ENCODE measurements at regions not wholly inside any gene's neighbourhood (a gene's known extent, or its start where the extent isn't known, plus 50 kb on each side); places are given as distances from the start of the nearest gene placed in this dataset.

DNA sequence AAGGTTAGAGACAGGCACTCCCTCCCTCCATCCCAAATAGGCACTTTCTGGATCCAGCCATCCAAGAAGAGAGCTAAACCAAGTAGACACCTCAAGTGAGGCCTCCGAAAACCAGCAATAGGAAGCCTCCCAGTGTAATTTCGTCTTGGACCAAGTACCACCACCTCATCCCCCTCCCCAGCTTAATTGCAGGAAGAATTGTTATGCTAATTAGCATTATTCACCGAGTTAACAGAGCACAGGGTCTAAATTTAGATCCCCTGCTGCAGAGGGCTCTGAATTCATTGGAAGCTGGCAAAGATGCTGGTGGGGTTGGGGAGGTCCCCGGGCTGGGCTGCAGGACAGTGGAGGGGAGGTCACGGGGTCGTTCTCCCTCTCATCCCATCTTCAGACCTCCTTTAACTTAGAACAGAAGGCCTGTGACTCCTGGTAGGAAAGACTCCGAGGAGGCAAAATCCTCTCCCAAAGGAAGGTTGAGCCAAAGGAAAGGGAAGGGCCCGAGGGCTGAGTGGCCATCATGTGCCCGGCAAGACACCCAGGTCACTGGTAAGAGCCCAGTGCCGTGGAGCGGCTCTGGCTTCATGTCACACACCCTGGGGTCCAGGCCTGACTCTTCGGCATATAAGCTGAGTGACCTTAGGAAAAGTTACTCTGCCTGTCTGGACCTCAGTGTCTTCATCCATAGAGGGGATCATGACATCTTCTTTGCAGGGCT lies 209.2 kb upstream of the GRIK3 start:
- no peak for DNase-seq

DNA sequence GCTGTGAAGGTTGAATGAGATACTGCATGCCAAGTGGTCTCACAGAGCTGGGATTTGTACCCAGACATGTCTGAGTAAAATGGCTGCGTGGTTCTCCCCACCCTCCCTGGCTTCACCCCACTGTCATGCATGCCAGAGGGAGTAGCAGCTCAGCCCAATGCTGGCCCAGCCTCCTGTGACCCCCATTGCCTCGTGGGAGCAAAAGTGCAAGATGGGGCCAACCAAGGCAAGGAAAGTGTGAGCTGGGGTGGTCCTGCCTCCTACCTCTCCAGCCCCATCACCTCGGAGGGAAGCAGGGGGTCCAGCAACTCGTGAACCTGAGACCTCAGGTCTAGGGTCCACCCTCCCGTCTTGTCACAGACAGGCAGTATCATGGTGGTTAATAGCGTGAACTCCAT lies 209.8 kb upstream of the GRIK3 start:
- DNase-seq, result no peak

DNA sequence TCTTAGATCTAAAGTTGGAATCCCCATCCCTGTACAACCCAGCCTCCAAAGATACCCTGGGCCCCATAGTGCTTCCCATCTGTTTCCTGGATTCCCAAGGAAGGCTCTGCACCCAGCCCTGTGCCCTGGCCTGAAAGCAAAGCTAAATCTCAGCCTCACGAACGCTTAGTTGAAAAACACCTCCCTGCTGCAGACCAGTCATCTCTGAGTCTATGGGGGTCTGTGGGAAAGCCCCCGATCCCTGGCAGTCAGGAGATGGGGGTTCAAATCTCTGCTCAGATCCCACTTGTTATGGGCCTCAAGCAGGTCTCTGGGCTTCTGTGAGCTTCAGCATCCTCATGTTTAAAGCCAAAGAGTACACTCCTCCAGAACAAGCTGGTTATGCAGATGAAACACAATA lies 210.5 kb upstream of the GRIK3 start:
- no peak for DNase-seq

DNA sequence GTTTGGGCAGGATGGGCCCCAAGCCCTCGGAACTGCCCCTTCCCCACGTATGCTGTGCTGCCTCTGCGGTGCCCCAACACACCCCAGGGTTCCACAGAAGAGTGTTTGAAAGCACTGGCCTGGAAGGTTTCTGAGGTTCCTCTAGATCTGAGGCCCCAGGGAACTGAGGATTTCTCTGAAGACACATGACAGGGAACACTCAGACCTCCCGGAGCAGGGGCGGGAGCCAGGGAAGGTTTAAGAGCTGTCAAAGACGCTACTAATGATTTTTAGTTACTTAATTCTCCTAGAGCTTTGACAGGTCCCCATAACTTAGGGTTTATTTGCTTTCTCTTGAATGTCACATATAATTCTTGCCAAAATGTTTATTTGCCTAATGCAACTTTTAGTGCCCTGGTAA lies 212.3 kb upstream of the GRIK3 start:
- no peak for DNase-seq

DNA sequence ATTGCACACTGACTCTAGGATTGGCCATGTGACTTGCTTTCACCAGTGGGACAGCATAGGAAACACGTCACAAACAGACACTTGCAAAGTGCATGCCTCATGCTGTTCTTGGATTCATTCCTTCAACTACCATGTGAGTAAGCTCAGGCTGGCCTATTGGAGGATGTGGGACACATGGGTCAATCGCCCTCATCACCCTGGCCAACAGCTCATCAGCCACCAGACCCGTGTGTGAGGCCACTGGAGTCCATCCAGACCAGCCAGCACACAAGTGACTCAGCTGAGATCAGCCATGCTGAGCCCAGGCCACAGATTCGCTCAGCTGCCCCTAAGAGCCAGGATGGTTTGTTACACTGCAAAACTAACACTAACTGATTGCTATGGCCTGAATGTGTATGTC lies 216.1 kb upstream of the GRIK3 start:
- DNase-seq, result no peak

DNA sequence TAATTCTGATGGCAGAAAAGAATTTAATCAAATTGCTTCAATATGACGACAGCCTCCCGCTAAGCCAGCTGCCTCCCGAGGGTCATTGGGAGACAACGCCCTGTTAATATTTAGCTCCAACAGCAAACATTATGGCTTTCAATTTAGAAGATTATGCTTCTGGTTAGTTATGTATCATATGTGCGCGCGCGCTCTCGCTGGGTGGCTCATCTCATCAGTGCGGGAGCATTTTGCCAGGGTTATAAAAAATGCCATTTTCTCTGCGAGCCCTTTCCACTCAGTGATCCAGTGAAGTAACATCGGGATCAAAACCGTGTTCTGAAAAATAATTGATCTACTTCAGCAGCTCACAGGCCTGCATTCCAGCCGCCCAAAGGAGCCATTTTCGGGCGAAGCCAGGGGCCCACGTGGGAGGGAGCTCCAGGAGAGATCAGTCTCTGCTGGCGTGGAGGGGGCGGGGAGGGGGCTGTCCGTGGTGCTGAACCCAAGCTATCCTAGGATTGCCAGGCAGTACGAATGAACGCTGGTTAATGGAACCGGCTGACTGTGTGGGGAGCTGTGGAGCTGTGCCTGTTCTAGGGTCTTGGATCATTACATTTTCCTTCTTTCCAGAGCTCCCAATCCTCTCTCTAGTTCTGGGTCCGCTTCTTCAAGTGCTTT lies 219.1 kb upstream of the ZC3H12A start:
- no peak for DNase-seq

DNA sequence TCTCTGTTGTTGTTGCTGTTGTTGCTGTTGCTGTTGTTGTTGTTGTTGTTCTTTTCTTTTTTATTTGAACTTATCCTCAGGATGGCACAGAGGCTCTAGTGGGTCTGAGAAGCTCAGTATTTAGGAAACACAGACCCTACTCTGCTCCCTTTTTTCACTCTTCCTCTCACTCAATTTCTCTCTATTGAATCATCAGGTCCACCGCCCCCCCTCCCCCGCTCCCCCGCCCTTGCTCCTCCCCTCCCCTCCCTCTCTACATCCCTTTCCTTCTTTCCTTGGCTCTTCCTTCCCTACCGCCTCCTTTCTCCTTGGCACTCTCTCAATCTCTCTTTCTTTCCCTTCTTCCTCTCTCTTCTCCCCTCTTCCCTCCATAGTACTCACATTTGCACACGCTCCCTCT lies 218.5 kb upstream of the ZC3H12A start:
- DNase-seq, result no peak

DNA sequence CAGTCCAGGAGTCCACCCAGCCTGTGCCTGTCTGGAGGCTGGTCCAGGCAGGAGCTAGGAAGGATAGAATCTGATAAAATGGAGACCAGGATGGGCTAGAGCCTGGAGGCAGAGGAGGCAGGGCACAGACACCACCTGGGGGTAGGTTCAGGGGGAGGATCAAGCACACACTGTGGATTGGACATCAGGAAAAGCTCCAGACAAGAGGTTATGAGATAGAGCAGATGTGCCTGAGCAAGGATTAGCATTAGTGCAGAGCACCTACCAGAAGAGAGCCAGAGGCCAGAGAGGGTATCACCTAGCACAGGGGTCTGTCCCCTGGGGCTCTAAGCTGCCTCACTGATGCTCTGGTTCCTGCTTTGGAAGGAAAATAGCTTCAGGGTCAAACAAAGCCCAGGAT lies 216.7 kb upstream of the ZC3H12A start:
- no peak for DNase-seq

DNA sequence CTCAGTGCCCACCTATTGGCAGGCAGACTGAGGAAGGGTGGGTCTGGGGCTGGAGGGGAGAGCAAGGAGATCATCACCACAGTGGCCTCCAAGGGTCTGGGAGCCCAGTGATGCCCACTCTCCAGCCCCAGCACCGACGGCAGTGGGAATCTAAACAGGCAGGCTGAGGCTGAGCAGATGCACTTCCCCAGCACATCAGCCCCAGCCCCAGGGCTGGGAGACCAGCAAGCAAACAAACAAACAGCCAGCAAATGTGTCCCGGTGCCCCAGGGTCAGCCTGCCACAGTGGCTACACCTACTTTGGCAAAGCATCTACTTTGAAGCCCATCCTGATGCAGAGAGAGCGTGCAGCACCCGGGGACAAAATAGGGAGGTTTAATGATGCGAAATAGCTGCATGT lies 216.3 kb upstream of the ZC3H12A start:
- DNase-seq, result no peak

DNA sequence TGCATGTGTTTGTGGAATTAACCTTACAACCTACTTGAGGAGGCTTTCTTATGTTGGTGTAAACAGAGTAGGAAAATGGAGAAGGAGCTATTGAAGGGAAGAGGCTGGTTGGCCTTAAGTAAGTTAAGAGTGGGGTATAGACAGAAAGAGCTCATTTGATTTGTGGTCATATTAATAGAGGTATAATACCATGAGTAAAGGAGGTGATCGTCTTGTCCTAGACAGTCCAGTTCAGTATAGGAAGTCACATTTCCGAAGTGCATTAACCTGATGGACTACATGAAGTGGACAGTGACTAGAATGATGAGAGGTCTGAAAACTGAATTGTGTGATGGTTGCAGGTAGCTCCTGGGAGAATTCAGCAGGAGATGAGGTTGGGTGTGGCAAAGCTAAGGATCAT lies 215.4 kb upstream of the ZC3H12A start:
- DNase-seq, result no peak

DNA sequence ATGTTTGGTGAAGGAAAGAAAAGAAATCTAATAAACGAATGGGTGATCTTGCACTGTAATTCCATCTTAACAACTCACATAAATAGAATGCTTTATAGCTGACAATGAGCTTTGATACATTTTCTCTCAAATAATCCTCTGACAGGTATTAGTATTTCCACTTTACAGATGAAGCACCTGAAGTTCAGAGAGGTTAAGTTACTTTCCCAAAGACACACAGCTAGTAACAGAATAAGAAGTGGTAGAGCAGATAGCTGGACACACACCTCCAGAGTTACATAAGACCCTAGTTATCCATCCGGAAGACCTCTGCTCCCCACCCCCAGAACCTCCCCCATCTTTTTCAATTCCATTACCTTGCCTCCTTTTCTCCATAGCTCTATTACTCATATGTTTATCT lies 213.3 kb upstream of the ZC3H12A start:
- DNase-seq, result no peak

DNA sequence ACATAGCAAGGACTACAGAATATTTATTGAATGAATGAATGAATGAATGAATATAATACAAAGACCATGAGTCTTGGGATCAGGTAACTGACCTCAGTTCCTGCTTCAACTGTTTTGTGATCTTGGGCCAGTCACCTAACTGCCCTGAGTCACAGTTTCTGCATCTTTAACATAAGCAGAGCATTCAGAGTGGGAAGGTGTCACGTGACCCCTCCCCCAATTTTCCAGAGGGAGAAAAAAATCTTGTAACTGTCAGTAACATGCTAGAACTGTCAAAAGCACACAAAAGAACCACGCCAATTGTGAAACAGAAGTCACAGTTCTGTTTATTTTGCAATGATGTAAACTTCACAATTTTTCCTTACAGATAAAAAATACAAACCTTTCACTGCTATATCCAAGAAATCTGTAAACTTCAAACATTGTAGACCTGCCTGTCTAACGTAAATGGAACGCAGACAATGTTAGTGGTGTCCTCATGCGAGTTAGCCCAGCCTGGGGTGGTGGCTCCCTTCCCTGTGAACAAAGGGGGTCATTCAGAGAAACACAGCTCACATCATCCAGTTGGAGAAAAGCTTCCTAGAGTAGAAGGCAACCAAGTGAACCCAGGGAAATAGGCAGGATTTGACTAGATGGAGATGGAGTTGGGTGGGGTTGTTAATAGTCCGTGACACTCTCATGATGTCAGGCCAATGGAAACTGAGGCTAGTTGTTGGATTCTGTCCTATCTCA lies 211.8 kb upstream of the ZC3H12A start:
- no peak for DNase-seq

DNA sequence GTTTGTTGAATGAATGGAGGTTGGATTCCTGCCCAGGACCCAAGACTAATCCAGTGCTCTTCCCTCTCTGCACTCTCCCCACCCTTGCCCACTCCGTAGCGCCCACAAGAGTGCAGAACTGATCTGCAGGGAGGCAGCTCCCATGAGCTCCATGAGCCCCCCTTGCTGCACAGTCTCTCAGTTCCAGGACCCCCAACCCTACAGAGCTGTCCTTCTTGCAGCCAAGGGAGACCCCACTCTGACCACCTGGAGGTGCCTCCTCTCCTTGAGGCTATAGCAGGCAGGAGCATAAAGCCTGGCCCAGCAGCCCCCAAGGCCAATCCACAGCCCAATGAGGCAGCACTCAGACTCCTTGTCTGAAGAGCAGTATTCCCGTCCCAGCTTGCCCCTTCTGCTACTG lies 209.2 kb upstream of the ZC3H12A start:
- DNase-seq, result no peak

DNA sequence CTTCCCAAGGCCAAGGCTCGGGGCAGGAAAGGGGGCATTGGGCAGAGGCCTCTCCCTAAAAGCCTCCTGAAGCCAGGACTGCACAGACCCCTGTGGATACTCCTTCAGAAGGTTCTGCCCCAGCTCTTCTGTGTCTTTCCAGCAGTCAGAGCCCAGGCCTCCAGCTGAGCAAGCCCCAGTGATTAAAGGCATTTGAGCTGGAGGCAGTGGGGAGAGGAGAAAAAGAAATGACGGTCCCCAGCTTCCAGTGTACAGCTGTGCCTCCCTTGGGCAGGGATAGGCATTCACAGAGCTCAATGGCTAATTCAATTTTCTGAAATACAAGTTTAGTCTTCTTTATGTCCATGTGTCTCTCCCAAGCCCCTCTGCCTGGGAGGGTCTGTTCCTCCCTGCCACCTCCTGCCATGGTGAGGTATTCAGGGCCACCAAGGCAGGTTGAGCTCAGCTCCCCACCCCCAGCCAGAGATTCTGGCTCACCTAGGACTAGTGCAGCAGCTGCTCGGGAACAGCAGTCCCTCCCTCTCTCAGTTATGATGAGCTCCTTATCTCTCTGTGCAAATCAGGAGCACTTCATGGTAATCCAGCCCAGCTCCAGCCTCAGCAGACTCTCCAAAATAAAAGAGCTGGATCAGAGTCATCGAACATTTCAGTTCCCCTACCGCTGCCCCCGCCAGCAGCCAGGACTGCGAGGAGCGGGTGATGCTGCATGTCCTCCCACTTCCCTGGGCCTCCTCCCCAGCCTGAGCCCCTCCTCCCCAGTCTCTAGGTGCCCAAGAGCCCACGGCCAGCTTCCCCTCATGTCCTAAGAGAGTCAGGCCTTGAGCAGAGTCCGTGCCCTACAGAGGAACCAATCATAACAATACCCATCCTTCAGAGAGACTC lies 208.4 kb upstream of the ZC3H12A start:
- DNase-seq, result no peak

DNA sequence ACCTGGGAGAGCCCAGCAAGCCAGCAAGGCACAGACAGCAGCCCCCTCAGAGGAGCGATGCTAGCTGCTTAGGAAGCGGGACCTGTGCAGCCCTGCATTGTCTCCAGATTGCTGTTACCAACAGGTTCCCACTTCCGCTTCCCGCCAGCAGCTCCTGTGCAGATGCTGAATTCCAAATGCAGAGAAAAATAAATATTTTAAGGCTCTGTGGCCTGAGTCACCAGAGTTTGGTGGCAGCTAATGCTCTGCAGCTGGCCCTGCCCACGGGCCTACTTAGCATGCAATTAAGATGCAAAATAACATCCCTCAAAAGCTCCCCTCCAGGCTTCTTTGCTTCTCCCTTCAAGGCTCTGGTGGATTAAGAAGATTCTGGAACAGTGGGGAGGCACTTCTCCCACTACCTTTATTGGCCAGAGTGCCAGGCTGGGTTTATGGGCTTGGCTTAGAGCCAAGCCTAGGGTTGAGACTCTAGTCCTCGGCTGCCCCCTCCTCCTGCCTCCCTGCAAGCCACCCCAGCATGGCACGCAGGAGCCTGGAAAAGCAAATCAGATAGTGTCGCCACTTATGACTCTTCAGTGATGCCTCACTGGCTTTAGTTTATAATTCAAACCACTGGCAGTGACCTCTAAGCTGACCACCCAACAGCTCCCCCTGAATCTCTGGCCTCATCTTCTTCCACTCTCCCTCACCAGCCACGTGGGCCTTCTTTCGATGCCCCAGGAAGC lies 207.1 kb upstream of the ZC3H12A start:
- no peak for DNase-seq

DNA sequence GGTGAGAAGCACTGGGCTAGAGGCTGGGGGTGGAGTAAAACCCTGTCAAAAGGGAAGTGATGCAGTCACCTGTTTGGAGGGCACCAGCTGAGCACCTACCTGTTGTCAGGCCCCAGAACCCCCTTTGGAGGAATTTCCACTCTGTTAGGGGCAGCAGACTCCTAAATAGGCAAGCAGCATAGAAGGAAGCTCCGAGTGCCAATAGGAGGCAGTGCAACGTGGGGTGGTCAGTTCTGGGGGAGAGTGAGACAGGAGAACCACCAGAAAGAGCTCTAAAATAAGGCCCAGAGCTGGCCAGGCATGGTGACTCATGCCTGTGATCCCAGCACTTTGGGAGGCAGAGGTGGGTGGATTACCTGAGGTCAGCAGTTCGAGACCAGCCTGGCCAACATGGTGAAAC lies 203.7 kb upstream of the ZC3H12A start:
- no peak for DNase-seq

DNA sequence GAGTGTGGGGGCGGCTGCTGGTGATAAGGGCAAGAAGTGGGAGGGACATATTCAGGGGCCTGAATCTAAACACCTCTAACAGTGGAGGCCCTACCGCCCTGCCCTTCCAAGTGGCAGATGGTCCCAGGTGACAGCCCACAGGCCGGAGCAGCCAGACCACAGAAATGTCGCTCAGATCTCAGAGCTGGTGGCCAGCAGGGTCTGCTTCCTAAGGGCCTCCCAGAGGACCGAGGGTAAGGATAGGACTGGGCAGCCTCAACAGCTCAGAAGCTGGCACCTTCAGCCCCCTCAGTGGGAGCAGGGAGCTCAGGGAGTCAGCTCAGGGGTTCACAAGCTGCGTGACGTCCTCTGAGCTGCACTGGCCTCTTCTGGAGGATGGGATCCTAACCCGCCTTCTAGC lies 201.8 kb upstream of the ZC3H12A start:
- DNase-seq, result no peak

DNA sequence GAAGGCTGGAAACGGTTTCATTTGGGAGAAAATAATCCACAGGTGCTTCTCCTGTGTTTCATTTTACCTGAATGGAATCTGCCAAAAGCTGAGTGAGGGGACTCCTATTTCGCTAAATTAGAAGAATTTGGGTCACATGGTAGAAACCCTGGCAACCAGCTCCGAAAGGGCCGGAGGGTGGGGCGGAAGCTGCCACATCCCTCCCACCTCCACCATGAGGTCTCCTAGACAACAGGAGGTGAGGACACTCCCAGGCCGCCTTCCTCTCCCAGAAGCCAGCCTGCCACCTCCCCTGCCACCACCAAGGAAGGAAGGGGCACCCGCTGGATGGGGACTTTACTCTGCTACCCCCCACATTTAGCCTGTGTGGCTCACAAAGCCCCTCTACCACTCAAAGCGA lies 199.9 kb upstream of the ZC3H12A start:
- no peak for DNase-seq

DNA sequence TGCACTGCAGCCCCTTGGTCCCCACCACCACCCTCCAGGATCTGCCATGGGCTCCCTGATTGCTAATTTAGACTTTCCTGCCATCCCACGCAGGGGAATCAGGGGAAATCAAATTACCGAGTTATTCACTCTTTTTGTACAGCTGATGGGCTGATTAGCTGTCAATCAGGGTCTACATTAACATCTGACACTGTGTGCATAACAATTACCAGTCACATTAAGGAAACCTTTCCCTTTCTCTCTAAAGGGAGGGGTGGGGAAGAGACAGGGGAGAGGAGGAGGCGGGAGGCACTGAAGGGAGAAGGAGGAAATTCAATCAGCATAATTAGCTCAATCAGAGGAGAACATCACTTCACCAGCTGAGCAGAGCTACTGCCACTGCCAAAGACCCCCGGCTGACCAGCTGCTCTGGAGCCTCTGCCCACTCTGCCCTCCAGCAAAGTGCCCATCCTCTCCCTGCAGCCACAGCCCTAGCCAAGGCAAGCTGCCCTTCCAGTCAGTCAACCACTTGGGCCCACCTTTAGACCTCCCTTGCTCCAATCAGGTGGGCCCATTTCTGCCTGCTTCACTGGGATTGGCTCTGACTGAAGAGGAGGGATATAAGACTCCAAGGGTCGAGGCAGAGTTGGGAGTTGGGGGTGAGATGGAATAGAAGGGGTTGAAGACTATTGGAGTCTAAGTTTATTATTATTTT lies 199.3 kb upstream of the ZC3H12A start:
- no peak for DNase-seq

DNA sequence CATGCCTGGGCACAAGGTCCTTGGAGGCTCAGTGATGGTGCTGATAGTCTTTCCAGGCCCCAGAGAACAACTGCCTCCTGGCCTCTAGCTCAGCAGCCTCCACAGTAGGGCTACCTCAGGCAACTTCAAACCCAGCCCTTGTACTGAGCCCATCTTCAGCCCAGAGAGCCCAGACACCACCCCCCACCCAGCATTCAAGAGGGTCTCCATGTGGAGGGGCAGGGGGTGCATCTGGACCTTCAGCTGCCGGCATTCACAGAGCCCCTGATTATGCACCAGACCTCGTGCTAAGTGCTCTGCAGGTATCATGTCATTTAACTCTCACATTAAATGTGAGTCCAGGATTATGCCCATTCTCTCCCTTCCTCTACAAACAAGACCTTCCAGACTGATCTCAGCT lies 197.0 kb upstream of the ZC3H12A start:
- no peak for DNase-seq

DNA sequence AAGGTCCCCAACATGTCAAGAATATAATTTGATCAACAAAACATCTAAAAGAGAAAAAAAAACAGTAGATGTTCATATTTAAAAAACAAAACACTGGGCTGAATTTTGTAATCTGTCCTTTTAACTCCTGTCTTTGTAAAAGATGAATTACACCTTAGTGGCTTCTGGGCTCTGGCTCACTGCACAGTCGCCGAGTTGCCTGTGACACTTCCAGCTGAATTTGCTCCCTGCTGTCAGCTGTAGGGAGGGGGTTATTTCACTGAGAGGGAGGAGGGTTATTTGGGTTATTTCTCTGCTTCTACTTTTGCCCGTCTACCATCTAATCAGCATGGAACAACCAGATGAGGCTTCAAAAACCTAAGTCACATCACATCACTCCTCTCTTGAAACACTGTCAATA lies 193.0 kb upstream of the ZC3H12A start:
- no peak for DNase-seq

DNA sequence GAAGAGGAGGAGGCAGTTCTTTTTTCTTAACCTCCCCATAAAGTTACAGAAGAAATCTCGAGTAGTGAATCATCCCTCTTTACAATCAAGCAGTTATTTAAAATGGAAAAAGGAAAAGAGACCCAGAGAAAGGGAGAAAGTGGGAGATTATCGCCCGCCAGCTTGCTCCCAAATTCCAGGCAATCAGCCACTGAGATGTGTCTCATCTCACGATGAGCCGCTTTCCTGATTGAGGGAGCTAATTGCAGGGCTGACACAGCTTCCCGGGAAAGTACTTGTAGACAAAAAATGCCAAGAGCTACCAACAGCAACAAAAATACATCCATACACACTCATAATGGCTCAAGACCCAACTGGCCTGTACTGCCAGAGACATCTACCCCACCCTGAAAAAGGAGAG lies 191.6 kb upstream of the ZC3H12A start:
- no peak for DNase-seq

Measured in CD4-positive, alpha-beta T cell treated with Interleukin-1 beta for 1 hour (primary cell).